IMR-90 (cell line): ENCODE measurements at regions not wholly inside any gene's neighbourhood (a gene's known extent, or its start where the extent isn't known, plus 50 kb on each side); places are given as distances from the start of the nearest gene placed in this dataset.

ENCODE experiments used
- ATAC-seq: fragments of 200-7000 bp; cut with Tn5 transposase; 2 replicates; pipeline ENCODE4 v1.9.1; 2020; ENCODE audit warnings: low read depth, mild to moderate bottlenecking, moderate library complexity
- BruUV-seq: library from RNA; stranded (reverse); fragments of 400-500 nt; replicated peaks from 2 replicates; lab custom pipeline; 2021; lab: Mats Ljungman, UMichigan
- CTCF ChIA-PET: fragments of 300-600 bp; formaldehyde crosslinking; extraction: SDS; loops from one replicate; lab custom pipeline; 2021; ENCODE audit warnings: antibody characterized with exemption; lab: Yijun Ruan, JAX
- POLR2A ChIA-PET: fragments of 300-600 bp; sonication (Branson Sonifier 250); formaldehyde crosslinking; loops from one replicate; lab custom pipeline; 2022; ENCODE audit warnings: antibody characterized with exemption; ENCODE audit not compliant: unreplicated experiment; lab: Charles Lee
- DNase-seq: peaks from one replicate; pipeline ENCODE4 v3.0.0; 2013
- H2AFZ ChIP-seq: replicated peaks from 2 replicates; pipeline ENCODE3; 2013; ENCODE audit warnings: low read length, mild to moderate bottlenecking; ENCODE audit not compliant: poor library complexity
- H2AK5ac ChIP-seq: 2 replicates; pipeline ENCODE4 v1.6.1; 2013; ENCODE audit warnings: low read depth, low read length, inconsistent platforms
- H2AK9ac ChIP-seq: replicated peaks from 2 replicates; pipeline ENCODE3; 2013; ENCODE audit warnings: mild to moderate bottlenecking, low read depth, low read length, moderate library complexity; ENCODE audit not compliant: poor library complexity
- H2BK120ac ChIP-seq: 2 replicates; pipeline ENCODE4 v1.6.1; 2013; ENCODE audit warnings: low read depth, low read length, inconsistent platforms
- H2BK15ac ChIP-seq: 3 replicates; pipeline ENCODE4 v1.6.1; 2013; ENCODE audit warnings: low read depth, low read length, inconsistent platforms
- H2BK20ac ChIP-seq: 2 replicates; pipeline ENCODE4 v1.6.1; 2013; ENCODE audit warnings: low read depth, mild to moderate bottlenecking, inconsistent platforms, low read length, moderate library complexity
- H2BK5ac ChIP-seq: 2 replicates; pipeline ENCODE4 v1.6.1; 2013; ENCODE audit warnings: mild to moderate bottlenecking, low read depth, low read length, inconsistent platforms; ENCODE audit not compliant: poor library complexity, severe bottlenecking
- H3K14ac ChIP-seq: replicated peaks from 2 replicates; pipeline ENCODE4 v1.6.1; 2013; ENCODE audit warnings: low read depth, low read length, inconsistent platforms
- H3K18ac ChIP-seq: 2 replicates; pipeline ENCODE4 v1.6.1; 2013; ENCODE audit warnings: low read depth, low read length, control low read depth
- H3K23ac ChIP-seq: 2 replicates; pipeline ENCODE4 v1.6.1; 2013; ENCODE audit warnings: low read depth, low read length, inconsistent platforms
- H3K27ac ChIP-seq: 2 replicates; pipeline ENCODE4 v1.5.1; 2013; ENCODE audit warnings: mild to moderate bottlenecking, control low read depth, low read length; ENCODE audit not compliant: insufficient read depth
- H3K27me3 ChIP-seq: 2 replicates; pipeline ENCODE4 v1.6.1; 2013; ENCODE audit warnings: low read length; ENCODE audit not compliant: control insufficient read depth, insufficient read depth
- H3K36me3 ChIP-seq: 2 replicates; pipeline ENCODE4 v1.6.1; 2013; ENCODE audit warnings: low read length, mixed read lengths; ENCODE audit not compliant: control insufficient read depth, insufficient read depth
- H3K4ac ChIP-seq: 2 replicates; pipeline ENCODE4 v1.6.1; 2013; ENCODE audit warnings: low read depth, low read length, inconsistent platforms
- H3K4me1 ChIP-seq: 2 replicates; pipeline ENCODE4 v1.6.1; 2013; ENCODE audit warnings: low read length, mixed read lengths; ENCODE audit not compliant: control insufficient read depth, insufficient read depth
- H3K4me2 ChIP-seq: 2 replicates; pipeline ENCODE4 v1.6.1; 2013; ENCODE audit warnings: low read depth, mild to moderate bottlenecking, control low read depth, low read length, moderate library complexity
- H3K4me3 ChIP-seq: 2 replicates; pipeline ENCODE4 v1.5.1; 2013; ENCODE audit warnings: low read depth, mild to moderate bottlenecking, control low read depth, low read length, moderate library complexity; ENCODE audit not compliant: insufficient read depth
- H3K56ac ChIP-seq: 2 replicates; pipeline ENCODE4 v1.6.1; 2013; ENCODE audit warnings: low read length, inconsistent platforms; ENCODE audit not compliant: insufficient read depth; ENCODE audit errors: extremely low read depth
- H3K79me1 ChIP-seq, 2 experiments: 2 replicates each; pipeline ENCODE4 v1.6.1; 2013; ENCODE audit warnings: low read length in 2 of 2, inconsistent platforms in 1 of 2, low read depth in 1 of 2
- H3K9ac ChIP-seq: 2 replicates; pipeline ENCODE4 v1.6.1; 2013; ENCODE audit warnings: low read depth, low read length, control low read depth
- H3K9me1 ChIP-seq: 2 replicates; pipeline ENCODE4 v1.6.1; 2013; ENCODE audit warnings: low read length, inconsistent platforms; ENCODE audit not compliant: insufficient read depth
- H3K9me3 ChIP-seq: 2 replicates; pipeline ENCODE4 v1.6.1; 2013; ENCODE audit warnings: low read length; ENCODE audit not compliant: control insufficient read depth, insufficient read depth
- H4K20me1 ChIP-seq: 2 replicates; pipeline ENCODE4 v1.6.1; 2013; ENCODE audit warnings: low read length, inconsistent platforms; ENCODE audit not compliant: insufficient read depth
- H4K5ac ChIP-seq: 2 replicates; pipeline ENCODE4 v1.6.1; 2013; ENCODE audit warnings: mild to moderate bottlenecking, low read depth, low read length, control low read depth
- H4K8ac ChIP-seq, 2 experiments: 2 replicates each; pipeline ENCODE4 v1.6.1; 2013; ENCODE audit warnings: low read depth in 2 of 2, low read length in 2 of 2, control low read depth in 1 of 2, inconsistent platforms in 1 of 2
- H4K91ac ChIP-seq: 2 replicates; pipeline ENCODE4 v1.6.1; 2013; ENCODE audit warnings: low read depth, low read length, inconsistent platforms; ENCODE audit not compliant: insufficient read depth
- CEBPB ChIP-seq: IDR thresholded peaks from 2 replicates; pipeline ENCODE4 v1.6.1; 2012; ENCODE audit warnings: low read depth, low read length, improper control_type of control experiment
- CHD1 ChIP-seq: IDR thresholded peaks from 2 replicates; pipeline ENCODE4 v1.6.1; 2012; ENCODE audit warnings: low read depth, low read length, improper control_type of control experiment
- ELK1 ChIP-seq: fragments of 150-350 bp; IDR thresholded peaks from 2 replicates; pipeline ENCODE4 v1.6.1; 2016; ENCODE audit warnings: low read depth, mild to moderate bottlenecking, low read length, moderate library complexity, borderline replicate concordance
- FOS ChIP-seq: fragments of 150-350 bp; IDR thresholded peaks from 2 replicates; pipeline ENCODE4 v1.6.1; 2016; ENCODE audit warnings: low read depth, low read length
- MXI1 ChIP-seq: IDR thresholded peaks from 2 replicates; pipeline ENCODE4 v1.6.1; 2012; ENCODE audit warnings: low read depth, mild to moderate bottlenecking, low read length, moderate library complexity, borderline replicate concordance
- NFE2L2 ChIP-seq: fragments of 150-350 bp; IDR thresholded peaks from 2 replicates; pipeline ENCODE4 v1.6.1; 2016; ENCODE audit warnings: low read depth, mild to moderate bottlenecking, low read length
- POLR2A ChIP-seq: IDR thresholded peaks from 2 replicates; pipeline ENCODE4 v1.6.1; 2012; ENCODE audit warnings: mild to moderate bottlenecking, low read depth, low read length
- RAD21 ChIP-seq: IDR thresholded peaks from 2 replicates; pipeline ENCODE4 v1.6.1; 2012; ENCODE audit warnings: low read length, improper control_type of control experiment
- RCOR1 ChIP-seq: IDR thresholded peaks from 2 replicates; pipeline ENCODE4 v1.6.1; 2012; ENCODE audit warnings: mild to moderate bottlenecking, low read length, improper control_type of control experiment; ENCODE audit not compliant: insufficient replicate concordance
- RFX5 ChIP-seq: IDR thresholded peaks from 2 replicates; pipeline ENCODE4 v1.8.0; 2012; ENCODE audit warnings: low read depth, mild to moderate bottlenecking, low read length, moderate library complexity
- SMC3 ChIP-seq: fragments of 150-350 bp; IDR thresholded peaks from 2 replicates; pipeline ENCODE4 v1.6.1; 2016; ENCODE audit warnings: low read depth, mild to moderate bottlenecking, antibody characterized with exemption, low read length, moderate library complexity
- WGBS, 2 experiments: methylation state at CpG; one replicate each; pipeline versions ENCODE4 v1.1.5 to v1.1.7; 2013; ENCODE audit warnings: missing lambda C conversion rate in 2 of 2; ENCODE audit not compliant: insufficient read length in 1 of 2; ENCODE audit errors: extremely low coverage in 2 of 2; 5-methylcytosine and 5-hydroxymethylcytosine counted together
- dilution Hi-C: fragments of 300-500 bp; cut with HindIII; formaldehyde crosslinking; loops from one replicate; pipeline ENCODE4 v1.14.3; 2018; ENCODE audit warnings: low sequenced_read_pairs; ENCODE audit not compliant: unreplicated experiment
- in situ Hi-C: fragments of 300-500 bp; cut with MboI; formaldehyde crosslinking; loops from 3 replicates; pipeline ENCODE4 v1.14.3; 2019; ENCODE audit warnings: low sequenced_read_pairs, inconsistent platforms, mixed read lengths
- intact Hi-C: fragments of 100-400 bp; cut with micrococcal nuclease; formaldehyde crosslinking; loops from 2 replicates; pipeline ENCODE4 v1.10.0; 2022

- no peak for TF ChIP-seq NFE2L2
Measured at GRCh38 chr12:90253674-90254181, 545.1 kb upstream of the ATP2B1 start (continued).

- Histone ChIP-seq H4K20me1 (no peaks in the 10 kb centered on the region), H3K4me1 (no peaks in the 10 kb centered on the region; the same call in 1 of the 2 replicates), H4K8ac (no peak overlapping the region), H3K27me3 (no peaks in the 10 kb centered on the region), H3K36me3 (no peaks in the 10 kb centered on the region), H3K23ac (no peak overlapping the region), H3K4me3 (no peak overlapping the region), H3K27ac (no peak overlapping the region), H4K5ac (no peak overlapping the region), H2AFZ (no peak overlapping the region), H3K9me3 (no peaks in the 10 kb centered on the region), H3K4ac (no peak overlapping the region; the same call in 1 of the 2 replicates), H3K56ac (no peak overlapping the region), H2AK5ac (no peak overlapping the region), H3K18ac (no peak overlapping the region), H2BK20ac (no peak overlapping the region), H2BK5ac (no peak overlapping the region), H3K79me1 (no peaks in the 10 kb centered on the region), H2BK120ac (no peak overlapping the region), H3K9ac (no peak overlapping the region), H3K4me2 (no peak overlapping the region), H2BK15ac (no peak overlapping the region), H2AK9ac (no peak overlapping the region), H4K91ac (no peak overlapping the region), H3K9me1 (no peaks in the 10 kb centered on the region), H3K14ac (no peak overlapping the region)
- CTCF ChIA-PET: interaction anchor here (0.9 kb wide), 1 partner anchor 45 kb away, joined by 3 read pairs; no protein-coding TSS in a partner anchor
- no CpG with 5 or more reads among the region's 4 CpGs for WGBS, 2 experiments
- ATAC-seq: no peak
- dilution Hi-C loops: no loop called here
- POLR2A ChIA-PET: no interaction called here
- TF ChIP-seq SMC3 (no peak), RAD21 (no peak), RCOR1 (no peak), CHD1 (no peak), MXI1 (no peak), FOS (no peak), ELK1 (no peak), POLR2A (no peak), CEBPB (no peak), RFX5 (no peak)
- DNase-seq: no peak
- intact Hi-C loops: loop anchor here (5.0 kb wide), 2 partner anchors 546 to 711 kb away; partner anchors contain the start of gene ATP2B1
- BruUV-seq: no TSS peak
- in situ Hi-C loops: no loop called here
Measured at GRCh38 chr12:90253136-90253535, 544.5 kb upstream of the ATP2B1 start.
